HepG2 (cell line): ENCODE measurements at regions not wholly inside any gene's neighbourhood (a gene's known extent, or its start where the extent isn't known, plus 50 kb on each side); places are given as distances from the start of the nearest gene placed in this dataset.
A peak's percentile ranks its signal among the peaks of the same experiment; 100 is the strongest.

Source experiments
- ELF1 ChIP-seq: sonication (generic); formaldehyde crosslinking; IDR thresholded peaks from 2 replicates; pipeline ENCODE4 v1.4.0; 2020; ENCODE audit warnings: missing genetic modification reagents
- GABPB1 ChIP-seq: IDR thresholded peaks from 2 replicates; pipeline ENCODE4 v1.6.1; 2016; ENCODE audit warnings: mild to moderate bottlenecking, missing genetic modification reagents, moderate library complexity, missing compliant biosample characterization
- HOXA3 ChIP-seq: sonication (generic); formaldehyde crosslinking; IDR thresholded peaks from 2 replicates; pipeline ENCODE4 v1.5.0; 2020; ENCODE audit warnings: missing genetic modification reagents
- MYPOP ChIP-seq: sonication (generic); formaldehyde crosslinking; IDR thresholded peaks from 2 replicates; pipeline ENCODE4 v1.8.1; 2023; ENCODE audit warnings: mild to moderate bottlenecking, moderate library complexity, missing genetic modification reagents
- PAXIP1 ChIP-seq: sonication (generic); formaldehyde crosslinking; conservative IDR thresholded peaks from 2 replicates; pipeline ENCODE4 v1.4.0; 2020; ENCODE audit warnings: mild to moderate bottlenecking, missing genetic modification reagents, moderate library complexity
- SALL1 ChIP-seq: sonication (generic); formaldehyde crosslinking; IDR thresholded peaks from 2 replicates; pipeline ENCODE4 v1.8.0; 2022; ENCODE audit warnings: mild to moderate bottlenecking, missing genetic modification reagents
- SNAPC5 ChIP-seq: sonication (generic); formaldehyde crosslinking; IDR thresholded peaks from 2 replicates; pipeline ENCODE4 v1.8.1; 2023; ENCODE audit warnings: mild to moderate bottlenecking, missing genetic modification reagents, borderline replicate concordance
- SPEN ChIP-seq: sonication (generic); formaldehyde crosslinking; IDR thresholded peaks from 2 replicates; pipeline ENCODE4 v1.5.1; 2020; ENCODE audit warnings: low read depth, mild to moderate bottlenecking, missing genetic modification reagents
- SRY ChIP-seq: sonication (generic); formaldehyde crosslinking; IDR thresholded peaks from 2 replicates; pipeline ENCODE4 v1.8.0; 2022; ENCODE audit warnings: mild to moderate bottlenecking, missing genetic modification reagents
- TAF15 ChIP-seq: fragments of 200-400 bp; formaldehyde crosslinking; IDR thresholded peaks from one replicate; pipeline ENCODE4 v1.6.1; 2018; ENCODE audit warnings: mild to moderate bottlenecking, low read depth, low read length; ENCODE audit not compliant: poor library complexity, severe bottlenecking
- XRCC5 ChIP-seq: fragments of 200-400 bp; formaldehyde crosslinking; optimal IDR thresholded peaks from 2 replicates; pipeline ENCODE3; 2017; ENCODE audit warnings: mild to moderate bottlenecking, low read length
- ZFP90 ChIP-seq: sonication (generic); formaldehyde crosslinking; IDR thresholded peaks from 2 replicates; pipeline ENCODE4 v1.8.0; 2022; ENCODE audit warnings: missing genetic modification reagents, mild to moderate bottlenecking, inconsistent platforms, borderline replicate concordance
- ZFP91 ChIP-seq: sonication (generic); formaldehyde crosslinking; IDR thresholded peaks from 2 replicates; pipeline ENCODE4 v1.9.0; 2022; ENCODE audit warnings: missing genetic modification reagents, mild to moderate bottlenecking, borderline replicate concordance
- ZNF607 ChIP-seq: sonication (generic); formaldehyde crosslinking; IDR thresholded peaks from 2 replicates; pipeline ENCODE4 v1.5.1; 2020; ENCODE audit warnings: missing genetic modification reagents, mild to moderate bottlenecking, borderline replicate concordance
- TF ChIP-seq, protein P1 (sequence below): IDR thresholded peaks from 2 replicates; pipeline ENCODE4 v1.6.1; 2016; ENCODE audit warnings: low read depth, control low read depth
- TF ChIP-seq, protein P2 (sequence below): sonication (generic); formaldehyde crosslinking; IDR thresholded peaks from 2 replicates; pipeline ENCODE4 v1.4.0; 2020; ENCODE audit warnings: missing genetic modification reagents

- TF ChIP-seq SPEN (CRISPR knock-in tag) = 0 out of 2 replicates have a peak, but pooled peaks have one; percentile 22
- peak; percentile 43; the same call in 1 of the 2 replicates for TF ChIP-seq SRY (CRISPR knock-in tag)
- 0 out of 2 replicates have a peak, but pooled peaks have one; percentile 54 for TF ChIP-seq SNAPC5
- no peak for TF ChIP-seq ELF1 (CRISPR knock-in tag)
- TF ChIP-seq MYPOP (CRISPR knock-in tag) = peak; percentile 53; the same call in 1 of the 2 replicates
- peak; percentile 46 for TF ChIP-seq PAXIP1
- no peak for TF ChIP-seq ZNF607 (CRISPR knock-in tag)
- peak; percentile 26; the same call in 1 of the 2 replicates for TF ChIP-seq SALL1
- no peak for TF ChIP-seq TAF15
- TF ChIP-seq, protein P1, sequence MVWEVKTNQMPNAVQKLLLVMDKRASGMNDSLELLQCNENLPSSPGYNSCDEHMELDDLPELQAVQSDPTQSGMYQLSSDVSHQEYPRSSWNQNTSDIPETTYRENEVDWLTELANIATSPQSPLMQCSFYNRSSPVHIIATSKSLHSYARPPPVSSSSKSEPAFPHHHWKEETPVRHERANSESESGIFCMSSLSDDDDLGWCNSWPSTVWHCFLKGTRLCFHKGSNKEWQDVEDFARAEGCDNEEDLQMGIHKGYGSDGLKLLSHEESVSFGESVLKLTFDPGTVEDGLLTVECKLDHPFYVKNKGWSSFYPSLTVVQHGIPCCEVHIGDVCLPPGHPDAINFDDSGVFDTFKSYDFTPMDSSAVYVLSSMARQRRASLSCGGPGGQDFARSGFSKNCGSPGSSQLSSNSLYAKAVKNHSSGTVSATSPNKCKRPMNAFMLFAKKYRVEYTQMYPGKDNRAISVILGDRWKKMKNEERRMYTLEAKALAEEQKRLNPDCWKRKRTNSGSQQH = no peak
- TF ChIP-seq, protein P2, sequence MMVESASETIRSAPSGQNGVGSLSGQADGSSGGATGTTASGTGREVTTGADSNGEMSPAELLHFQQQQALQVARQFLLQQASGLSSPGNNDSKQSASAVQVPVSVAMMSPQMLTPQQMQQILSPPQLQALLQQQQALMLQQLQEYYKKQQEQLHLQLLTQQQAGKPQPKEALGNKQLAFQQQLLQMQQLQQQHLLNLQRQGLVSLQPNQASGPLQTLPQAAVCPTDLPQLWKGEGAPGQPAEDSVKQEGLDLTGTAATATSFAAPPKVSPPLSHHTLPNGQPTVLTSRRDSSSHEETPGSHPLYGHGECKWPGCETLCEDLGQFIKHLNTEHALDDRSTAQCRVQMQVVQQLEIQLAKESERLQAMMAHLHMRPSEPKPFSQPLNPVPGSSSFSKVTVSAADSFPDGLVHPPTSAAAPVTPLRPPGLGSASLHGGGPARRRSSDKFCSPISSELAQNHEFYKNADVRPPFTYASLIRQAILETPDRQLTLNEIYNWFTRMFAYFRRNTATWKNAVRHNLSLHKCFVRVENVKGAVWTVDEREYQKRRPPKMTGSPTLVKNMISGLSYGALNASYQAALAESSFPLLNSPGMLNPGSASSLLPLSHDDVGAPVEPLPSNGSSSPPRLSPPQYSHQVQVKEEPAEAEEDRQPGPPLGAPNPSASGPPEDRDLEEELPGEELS (CRISPR knock-in tag) = peak; percentile 14; the same call in 1 of the 2 replicates
- peak; percentile 82 for TF ChIP-seq XRCC5
- peak; percentile 43; the same call in 1 of the 2 replicates for TF ChIP-seq ZFP91 (CRISPR knock-in tag)
- TF ChIP-seq ZFP90 (CRISPR knock-in tag) = peak; percentile 69; the same call in 1 of the 2 replicates
- 0 out of 2 replicates have a peak, but pooled peaks have one; percentile 12 for TF ChIP-seq GABPB1
- peak; percentile 30; the same call in 1 of the 2 replicates for TF ChIP-seq HOXA3
These were observed 109.3 kb downstream of the GPX5 start (continued) for GRCh38 chr6:28634761-28635546.
